ENCODE measurements at regions not wholly inside any gene's neighbourhood (a gene's known extent, or its start where the extent isn't known, plus 50 kb on each side); places are given as distances from the start of the nearest gene placed in this dataset.

DNA sequence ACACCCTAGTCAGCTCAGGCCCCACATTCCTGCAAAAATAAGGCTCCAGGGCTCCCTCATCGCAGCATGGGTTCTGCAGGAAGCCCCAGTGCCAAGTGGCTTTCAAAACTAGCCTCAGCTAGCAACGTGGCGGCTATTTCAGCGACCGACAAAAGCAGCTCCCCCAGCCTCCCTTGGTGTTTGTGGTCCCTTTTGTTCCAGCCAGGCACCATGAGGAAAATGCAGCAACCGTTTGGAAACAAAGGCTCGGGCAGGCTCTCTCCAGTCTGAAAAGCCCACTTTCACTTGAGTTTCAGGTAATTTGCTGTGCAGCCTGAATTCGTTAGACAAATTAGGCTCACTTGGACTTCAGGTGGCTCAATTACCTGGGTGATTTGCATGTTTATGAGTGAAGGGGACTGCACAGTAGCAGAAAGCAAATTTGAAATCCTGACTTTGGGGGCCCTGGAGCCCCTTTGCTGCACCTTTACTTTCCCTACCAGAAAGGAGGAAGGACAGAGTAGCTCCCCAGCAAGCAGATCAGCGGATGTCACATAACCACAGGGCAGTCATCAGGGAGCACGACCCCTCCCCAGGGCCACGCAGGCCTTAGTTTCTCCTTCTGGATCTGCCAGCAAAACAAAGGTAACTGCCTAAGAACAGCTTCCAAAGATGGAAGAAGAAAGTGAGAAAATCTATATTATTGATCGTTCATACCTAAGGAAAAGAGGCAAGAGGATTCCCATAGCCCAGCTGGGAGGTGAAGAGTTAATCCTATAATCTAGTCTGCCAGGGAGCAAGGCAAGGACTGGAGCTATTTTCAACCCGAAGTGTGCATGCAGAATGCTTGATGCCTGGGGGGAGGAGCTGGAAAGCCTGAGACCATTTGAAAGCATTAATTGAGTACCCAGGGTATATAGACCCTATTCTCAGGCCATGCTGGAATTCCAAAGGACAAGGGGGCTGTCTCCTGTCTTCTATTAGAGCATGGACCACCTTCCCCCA is 143.1 kb upstream of the SDK2 start:
- peak; percentile 65 for DNase-seq

DNA sequence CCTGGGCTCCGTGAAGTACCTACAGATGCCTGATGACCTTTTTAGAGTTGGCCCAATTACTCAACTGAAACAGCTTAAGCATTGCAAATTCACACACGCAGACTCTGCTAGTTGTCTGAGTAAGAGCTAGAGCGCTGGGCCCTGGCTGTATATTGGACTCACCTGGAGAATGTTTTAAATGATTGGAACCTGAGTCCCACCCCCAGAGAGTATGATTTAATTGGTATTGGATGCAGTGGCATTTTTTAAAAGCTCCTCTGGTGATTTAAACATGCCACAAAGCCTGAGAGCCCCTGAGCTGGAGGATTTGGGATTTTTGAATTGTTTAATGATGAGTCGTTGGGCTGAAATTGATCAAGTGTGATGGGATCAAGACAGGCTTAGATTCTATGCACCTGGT is 143.9 kb upstream of the SDK2 start:
- DNase-seq = no peak

DNA sequence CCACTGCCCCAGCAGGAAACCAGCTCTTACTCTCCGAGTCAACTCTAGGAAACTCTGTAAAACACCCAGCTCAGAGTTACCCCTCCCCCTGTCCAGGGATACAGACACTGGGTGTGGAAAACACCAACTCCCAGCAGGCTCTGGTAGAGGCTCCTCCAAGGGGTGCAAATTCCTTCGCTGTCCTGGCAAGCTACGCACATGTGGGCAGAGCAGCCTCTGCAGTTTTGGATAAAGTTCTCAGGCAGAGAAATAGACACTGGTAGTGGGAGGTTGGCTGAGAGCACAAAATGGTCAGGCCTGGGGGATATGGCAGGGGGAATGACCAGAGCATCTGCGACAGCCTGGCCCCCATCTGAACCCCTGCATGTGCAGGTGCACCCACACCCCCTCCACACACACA is 146.9 kb upstream of the SDK2 start:
- DNase-seq = no peak

DNA sequence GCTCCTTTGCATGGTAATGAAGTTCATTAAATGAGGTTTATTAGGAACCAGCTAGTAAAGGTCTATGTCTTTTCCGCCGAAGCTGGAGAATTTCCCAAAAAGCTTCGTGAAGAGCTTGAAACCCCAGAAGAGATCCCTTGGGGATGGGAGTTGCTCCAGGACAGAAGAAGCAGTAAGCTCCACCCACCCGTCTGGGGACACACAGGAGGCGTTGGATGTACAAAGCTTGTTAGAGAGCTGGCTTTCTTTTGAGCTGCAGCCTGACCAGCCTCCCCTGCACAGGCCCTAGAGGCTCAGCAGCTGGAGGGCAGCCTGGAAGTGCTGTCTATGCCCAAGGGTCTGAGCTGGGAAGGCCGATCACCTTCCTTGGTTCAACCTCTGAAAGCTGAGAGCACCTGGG is 147.4 kb upstream of the SDK2 start:
- DNase-seq = no peak

DNA sequence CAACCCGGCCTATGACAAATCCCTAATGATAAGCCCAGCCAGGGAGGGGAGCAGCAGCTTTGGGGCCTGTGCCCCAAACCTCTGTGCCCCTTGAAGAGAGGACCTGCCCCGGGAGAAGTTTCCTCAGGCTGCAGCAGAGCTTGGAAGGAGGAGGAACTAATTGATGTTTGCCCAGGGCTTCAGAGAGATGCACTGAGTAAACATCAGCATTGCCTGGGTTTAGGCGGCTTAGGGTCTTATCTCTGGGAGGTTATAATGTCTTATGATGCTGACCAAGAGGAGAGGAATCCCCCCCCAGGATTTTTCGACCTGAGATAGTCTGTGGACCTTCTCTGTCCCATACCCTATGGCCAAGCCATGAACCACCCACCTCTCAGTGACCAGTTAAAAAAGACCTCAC is 148.7 kb upstream of the SDK2 start:
- no peak for DNase-seq

DNA sequence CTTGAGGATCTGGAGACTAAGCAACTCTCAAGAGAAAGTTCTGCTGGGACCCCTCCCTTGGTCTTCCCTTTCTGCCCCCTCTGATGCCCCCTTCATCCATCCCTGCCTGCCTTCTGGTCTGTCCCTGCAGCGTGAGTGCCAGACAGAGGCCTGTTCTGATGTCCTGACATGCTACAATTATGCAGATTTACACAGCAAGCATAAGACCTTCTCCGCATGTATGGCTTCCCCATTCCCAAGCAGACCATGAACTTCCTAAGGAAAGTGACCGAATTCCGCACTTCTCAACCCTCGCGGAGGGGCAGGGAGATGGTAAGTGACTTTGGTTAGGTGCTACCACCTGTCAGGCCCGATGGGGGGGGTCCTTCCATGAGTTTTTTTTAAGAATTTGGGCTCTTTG is 150.1 kb upstream of the SDK2 start:
- no peak for DNase-seq

DNA sequence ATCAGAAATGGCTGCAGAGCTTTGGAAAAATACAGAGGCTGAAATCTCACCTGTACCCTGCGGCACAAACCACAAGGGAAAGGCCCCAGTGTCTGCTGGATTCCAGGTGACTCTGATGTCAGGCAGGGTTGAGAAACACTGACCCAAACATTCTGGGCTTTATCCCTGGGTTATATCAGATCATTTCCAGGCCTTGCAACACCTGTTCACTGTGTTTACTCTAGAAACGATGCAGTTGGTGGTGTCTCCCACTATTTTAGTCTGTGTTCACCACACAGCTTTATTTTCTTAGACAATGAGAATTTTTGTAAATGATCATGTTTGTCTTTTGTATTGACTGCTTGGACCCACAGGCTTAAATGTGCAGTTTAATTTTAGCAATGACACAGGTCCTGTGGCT is 151.5 kb upstream of the SDK2 start:
- no peak for DNase-seq

DNA sequence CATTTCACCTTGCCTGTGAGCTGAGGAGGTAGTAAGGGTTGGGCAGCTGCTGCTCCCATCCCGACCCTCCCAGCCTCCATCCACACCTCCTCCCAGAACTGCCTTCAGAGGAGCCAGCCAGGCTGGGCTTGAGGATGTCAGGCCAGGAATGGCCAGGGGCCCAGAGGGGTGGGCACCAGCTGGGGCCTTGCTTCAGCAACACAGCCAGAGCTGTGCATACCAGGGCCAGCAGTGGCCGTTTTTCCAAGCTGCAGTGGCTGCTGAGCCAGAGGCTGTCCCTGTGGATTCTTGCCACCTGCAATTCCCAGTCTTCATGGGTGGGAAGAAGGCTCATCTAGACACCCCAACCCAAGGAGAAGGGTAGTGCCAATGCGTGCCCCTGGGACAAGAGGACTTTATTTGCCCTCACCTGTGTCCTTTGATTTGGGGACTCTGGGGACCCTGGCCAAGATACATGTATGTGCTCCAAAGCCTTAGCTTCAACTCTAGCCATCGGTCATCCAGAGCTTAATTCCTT is 153.4 kb upstream of the SDK2 start:
- no peak for DNase-seq

DNA sequence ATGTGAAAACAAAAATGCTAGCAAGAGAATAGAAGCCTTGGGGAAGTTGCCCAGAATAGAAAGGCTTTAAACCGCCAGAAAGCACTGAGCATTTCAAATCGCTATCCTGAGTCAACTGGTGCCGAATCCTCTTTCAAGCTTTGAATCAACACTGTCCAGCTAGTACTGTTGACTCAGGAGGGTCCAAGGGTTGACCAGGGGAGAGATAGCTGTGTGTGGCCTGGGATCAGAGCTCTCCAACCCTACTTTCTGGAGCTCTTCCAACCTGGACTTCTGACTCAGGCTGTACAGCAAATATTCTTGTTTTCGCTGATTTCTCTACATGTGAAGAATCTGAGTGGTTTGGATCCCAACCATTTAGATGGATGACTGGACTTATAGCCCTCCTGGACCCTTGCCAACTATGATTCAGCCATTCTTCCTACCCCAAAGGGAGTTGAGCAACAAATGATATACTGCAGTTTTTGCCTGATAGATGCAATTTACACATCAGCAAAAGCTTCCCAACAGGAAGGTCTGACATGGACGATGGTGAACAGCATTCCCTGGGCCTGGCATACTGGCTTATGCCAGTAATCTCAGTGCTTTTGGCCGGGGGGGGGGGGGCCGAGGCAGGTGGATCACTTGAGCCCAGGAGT is 154.0 kb upstream of the SDK2 start:
- DNase-seq = no peak

DNA sequence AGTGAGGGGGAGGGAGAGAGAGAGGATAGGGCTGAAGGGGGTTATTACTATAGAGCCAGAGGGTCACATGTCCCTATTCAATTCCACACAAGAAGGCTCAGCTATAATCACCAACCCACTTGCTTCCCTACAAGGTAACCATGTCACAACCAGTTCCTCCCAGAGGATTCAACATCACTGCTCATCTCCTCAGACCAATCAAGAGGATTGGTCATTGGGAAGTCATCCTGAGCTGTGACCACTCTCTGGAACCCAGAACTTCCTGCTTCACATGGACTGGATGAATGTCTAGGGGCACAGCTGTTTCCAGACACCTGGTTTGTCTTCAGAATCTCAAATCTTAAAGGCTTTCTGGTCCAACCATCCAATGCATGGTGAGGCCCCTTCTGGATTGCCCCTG is 154.9 kb upstream of the SDK2 start:
- DNase-seq = no peak

DNA sequence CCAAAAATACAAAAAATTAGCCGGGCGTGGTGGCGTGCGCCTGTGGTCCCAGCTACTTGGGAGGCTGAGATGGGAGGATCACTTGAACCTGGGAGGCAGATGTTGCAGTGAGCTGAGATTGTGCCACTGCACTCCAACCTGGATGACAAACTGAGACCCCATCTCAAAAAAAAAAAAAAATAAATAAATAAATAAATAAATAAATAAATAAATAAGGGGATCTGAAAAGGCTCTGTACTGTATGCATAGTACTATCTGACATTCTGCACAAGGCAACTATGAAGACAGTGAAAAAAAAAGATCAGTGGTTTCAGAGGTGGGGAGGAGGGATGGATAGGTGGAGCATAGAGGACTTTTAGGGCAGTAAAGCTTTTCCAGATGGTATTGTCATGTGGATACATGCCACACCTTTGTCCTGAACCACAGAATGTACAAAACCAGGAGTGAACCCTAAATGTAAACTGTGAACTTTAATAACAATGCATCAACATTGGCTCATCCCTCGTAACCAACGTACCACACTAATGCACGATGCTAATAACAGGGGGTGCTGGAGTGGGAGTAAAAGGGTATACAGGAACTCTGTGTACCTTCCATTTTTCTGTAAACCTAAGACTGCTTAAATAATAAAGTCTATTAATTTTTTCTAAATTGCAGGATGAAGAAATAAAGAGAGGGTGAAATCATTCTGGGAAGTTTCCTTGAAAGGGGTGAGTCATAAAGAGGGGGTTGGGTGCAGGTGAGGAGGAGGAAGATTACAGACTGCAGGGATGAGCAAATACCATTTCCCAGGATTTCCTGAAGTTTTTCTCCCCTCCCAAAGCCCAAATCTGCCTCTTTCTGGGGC is 155.8 kb upstream of the SDK2 start:
- no peak for DNase-seq

DNA sequence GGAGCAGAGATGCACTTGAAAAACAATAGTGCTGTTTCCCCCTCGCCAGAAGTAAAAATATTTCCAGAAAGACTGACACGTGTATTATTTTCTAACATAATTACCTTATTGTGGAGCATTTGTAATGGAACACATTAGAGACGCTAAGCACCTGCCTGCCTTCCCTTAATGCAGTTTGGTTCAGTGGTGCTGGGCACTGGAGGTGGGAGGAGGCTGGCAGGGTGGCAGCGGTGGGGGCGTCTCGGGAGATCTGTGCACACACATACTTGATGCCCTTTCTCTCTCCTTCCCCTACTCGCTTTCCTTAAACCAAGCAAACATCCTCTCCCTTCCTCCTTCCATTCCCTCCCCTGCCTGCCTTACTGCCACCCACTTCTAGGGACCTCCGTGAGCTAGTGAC is 156.6 kb upstream of the SDK2 start:
- DNase-seq = peak; percentile 60

DNA sequence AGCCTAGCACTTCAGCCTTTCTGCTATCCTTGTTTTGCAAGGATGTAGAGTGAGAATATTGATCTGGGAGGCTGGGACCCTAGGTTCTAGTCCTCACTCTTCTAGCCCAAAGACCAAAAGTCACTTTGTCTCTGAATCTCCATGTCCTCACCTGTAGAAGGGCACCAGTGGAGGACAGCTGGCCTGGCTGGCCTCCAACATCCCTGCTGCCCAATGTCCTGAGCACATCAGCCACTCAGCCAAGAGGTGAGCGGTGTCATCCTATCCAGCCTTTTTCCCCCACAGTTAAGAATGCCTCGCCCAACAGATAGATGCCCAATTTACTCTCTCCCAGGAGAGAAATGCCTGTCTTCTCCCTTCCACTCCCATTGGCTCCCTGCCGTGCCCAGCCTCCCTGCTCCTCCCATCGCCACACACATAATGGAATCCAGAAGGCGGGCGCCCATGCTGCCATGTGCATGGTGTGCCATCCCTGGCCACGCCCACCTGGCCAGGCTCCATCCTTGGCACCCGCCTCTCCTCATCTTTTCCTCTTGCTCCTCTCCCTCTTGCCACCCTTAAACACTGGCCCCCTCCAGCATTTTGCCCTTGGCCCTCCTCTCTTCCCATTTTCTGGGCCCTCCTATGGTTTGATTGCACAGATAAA is 157.3 kb upstream of the SDK2 start:
- no peak for DNase-seq

DNA sequence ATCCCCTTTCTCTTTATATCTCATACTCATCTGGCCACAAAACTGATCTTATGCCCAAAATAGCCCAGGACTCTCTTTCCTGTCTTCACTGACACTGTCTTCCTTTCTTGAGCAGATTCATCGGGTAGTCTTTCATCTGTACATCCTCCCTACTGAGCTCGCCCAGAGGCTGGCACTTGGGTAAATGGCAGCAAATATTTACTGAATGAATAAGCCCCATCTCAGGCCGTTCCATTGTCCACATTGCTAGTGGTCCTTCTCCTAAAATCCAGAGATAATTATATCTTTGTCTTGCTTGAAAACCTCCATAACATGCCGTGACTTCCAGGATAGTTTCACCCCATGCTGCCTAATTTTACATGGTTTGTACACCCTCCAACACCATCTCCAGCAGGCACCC is 158.1 kb upstream of the SDK2 start:
- DNase-seq = no peak

DNA sequence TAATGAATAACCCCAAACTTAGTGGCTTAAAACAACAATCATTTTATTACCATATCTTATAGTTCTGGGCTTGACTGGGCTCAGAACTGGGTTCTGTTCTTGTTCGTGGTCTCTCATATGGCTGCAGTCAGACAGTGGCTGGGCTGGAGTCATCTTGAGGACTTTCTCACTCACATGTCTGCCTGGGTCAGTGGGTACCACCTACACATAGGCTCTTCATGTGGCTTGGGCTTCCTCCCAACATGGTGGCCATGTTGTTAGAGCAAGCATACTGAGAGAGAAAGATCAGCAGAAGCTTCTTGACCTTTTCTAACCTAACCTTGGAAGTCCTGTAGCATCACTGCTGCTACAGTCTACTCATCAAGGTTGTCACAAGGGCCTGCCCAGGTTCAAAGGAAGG is 158.6 kb upstream of the SDK2 start:
- DNase-seq = no peak

DNA sequence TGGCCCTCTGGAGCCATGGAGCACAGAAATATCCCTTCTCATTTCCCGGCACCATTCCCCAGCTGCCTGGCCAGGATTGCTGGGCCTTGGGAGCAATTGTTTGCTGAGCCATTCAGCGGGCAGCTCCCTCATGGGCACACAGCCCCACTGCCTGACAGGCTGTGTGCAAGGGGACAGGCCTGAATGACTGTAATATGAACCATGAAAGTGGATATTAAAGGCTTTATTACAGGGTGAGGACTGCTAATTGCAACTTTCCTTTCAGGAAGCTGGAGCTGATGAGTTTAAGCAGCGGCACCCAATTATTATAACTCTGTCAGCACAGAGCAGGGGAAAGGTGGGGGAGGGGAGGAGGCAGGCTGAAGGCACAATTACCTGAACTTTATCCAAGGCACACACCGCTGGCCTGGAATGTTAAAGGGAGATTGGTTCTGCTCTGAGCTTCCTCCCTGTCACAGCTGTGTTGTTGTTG is 159.8 kb upstream of the SDK2 start:
- peak; percentile 58 for DNase-seq

DNA sequence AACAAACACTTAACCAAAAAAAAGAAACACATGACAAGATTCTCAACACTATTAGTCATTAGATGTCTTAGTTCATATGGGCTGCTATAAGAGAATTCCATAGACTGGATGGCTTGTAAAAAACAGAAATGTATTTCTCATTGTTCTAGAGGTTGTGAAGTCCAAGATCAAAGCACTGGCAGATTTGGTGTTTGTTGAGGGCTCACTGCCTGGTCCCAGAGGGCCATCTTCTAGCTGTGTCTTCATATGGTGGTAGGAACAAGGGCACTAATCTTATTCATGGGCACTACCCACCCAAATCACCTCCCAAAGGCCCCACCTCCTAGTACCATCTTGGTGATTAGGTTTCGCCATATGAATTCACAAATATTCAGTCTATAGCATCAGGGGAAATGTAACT is 162.5 kb upstream of the SDK2 start:
- no peak for DNase-seq

DNA sequence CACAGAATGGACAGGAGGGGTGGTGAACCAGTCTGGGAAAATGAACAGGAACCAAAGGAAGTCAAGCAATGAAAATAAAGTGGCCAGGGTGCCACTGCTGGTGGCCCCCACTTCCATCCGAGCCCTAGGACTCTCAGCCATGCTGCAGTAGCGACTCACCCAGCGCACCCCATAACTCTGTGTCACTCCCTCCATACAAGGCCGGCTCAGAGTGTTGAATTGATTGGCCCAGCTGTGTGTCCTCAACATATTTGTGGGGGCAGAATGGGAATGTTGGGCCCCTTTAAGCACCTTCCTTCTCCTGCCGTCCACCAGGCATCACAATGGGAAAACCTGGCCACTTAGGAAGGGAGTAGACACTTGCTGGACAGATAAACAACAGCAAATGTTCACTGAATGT is 169.0 kb upstream of the SDK2 start:
- DNase-seq = no peak

DNA sequence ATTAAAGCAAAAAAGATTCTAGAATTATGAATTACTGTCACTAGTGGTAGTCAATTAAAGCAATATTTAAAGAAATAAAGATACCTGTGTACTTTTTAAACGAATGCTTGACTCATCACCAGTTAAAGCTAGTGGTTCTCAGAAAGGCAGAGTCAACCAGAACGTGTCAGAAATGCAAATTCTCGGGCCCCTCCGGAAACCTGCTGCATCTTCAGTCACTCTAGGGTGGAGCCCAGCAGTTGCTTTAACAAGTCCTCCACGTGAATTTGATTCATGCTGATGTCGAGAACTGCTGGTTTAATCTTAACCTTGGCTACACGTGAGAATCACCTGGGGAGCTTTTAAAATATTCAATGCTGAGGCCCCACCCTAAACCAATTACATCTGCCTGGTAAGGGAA is 169.8 kb upstream of the SDK2 start:
- DNase-seq = no peak

DNA sequence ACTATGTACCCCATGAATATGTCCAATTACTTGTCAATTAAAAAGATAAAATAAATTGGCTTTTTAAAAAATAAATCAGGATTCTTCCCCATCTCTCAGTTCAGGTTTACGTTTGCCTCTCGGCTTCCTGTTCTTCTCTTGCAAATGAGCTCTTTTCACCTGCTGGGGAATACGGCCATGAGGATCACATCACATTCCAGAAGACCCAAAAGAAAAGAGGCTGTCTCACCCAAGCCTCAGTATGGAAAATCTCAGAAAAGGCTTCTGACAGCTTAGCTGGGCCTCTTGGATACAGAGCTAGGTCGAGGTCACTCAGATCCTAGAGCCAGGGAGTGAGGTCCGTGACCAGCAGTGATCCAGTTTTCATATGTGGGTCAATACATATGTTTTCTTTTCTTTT is 171.2 kb upstream of the SDK2 start:
- no peak for DNase-seq

DNA sequence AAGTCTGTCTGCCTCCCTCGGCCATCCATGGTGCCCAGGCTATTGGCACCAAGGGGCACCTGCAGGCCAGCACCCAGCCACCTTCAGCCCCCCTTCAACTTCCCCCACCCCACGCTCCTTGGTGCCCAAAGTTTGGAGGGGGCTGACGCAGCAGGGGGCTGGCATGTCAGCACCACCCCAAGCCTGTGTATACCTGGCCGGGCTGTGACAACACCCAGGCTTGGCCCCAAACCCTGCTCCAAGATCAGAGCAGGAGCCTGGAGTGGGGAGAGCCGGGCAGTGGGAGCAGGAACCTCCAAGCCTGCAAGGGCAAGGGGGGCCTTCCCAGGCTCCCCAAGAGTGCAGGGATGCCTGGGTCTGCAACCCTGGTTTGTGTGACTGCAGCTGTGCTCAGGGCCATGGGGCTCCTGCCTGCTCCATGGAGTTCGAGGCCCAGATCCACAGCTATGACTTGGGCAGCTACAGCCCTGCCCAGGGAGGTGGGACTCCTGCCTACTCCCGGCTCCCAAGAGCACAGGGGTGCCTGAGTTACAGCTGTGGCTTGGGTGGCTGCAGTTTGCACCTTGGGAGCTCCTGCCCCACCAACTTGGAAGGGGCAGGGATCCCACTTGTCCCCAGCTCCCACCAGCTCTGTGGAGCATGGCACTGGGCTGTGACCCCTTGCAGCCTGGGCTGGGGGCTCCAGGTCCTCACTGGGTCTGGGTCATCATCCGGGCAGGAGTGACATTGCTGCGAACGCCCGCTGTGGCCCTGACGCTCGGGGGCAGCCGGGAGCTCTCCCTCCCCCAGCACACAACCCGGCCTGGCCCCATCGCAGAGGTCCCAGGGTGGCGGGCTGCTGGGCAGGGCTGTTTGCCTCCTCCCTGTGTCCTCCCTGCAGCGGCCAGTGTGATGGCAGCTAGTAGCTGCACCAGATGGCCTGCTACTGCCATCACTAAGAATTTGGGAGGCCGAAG is 175.5 kb upstream of the SDK2 start:
- no peak for DNase-seq

All from NCI-H2107 (cell line).